ENCODE measurements at regions not wholly inside any gene's neighbourhood (a gene's known extent, or its start where the extent isn't known, plus 50 kb on each side); places are given as distances from the start of the nearest gene placed in this dataset.

DNA sequence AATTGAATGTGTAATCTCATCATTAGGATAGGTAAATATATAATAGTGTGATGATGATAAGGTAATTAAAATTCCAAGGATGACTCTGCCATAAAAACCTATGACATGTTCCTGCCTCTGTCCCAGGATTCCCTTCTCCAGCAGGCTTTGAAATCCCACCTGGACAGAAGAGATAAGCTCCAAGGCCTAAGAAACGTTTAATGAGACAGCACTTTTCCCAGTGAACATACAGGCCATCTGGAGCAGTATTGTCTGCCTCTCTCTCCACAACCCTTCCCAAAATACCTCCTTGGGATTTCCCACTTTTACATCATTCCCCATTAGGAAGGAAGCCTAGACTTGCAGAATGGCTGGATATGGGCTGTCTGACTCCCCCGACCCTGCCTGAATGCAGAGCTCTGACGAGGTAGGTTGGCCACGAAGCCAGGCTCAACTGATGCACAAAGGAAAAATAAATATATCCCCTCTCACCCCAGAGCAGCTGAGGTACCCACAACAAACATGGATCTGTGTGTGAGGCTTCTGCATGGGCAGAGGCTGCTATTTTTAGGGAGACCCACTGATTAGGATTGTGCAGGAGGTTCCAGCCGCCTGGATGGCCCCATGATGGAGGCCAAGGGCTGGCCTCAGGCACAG is 71.0 kb downstream of the TMPRSS5 start:
- no peak for DNase-seq

DNA sequence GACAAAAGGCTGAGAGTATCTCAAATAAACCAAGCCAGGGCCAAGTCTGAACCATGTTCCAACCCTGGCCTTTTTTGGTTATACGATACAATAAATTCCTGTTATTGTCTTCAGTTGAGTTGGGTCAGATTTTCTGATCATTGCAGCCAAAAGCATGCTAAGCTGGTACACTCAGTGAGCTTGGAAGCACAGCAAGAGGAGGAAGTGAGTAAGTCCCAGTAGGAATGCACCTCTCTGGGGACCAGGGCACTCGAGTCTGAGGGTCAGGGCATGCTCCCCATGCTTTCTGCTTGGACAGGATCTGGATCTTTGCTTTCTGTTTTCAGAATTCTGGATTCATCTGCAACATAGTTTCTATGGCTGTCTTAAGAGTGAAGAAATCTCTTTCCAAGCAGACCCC is 73.1 kb downstream of the TMPRSS5 start:
- no peak for DNase-seq

DNA sequence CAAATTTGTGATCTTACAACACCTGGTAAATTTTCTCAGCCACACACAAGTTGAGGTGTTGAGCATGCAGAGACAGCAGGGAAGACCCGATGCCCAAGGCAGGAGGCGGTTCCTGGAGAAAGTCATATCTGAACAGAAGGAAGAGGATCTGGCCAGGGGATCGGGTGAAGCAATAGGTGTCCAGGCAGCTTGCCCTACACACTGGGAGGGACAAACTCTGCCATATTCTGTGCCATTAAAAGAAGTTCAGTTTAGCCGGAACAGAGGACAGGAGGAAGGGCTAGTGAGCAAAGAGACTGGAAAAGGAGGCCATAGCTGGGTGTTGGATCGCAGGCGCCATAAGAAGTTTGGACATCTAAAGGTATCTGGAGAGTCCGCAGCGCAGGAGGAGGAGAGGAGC is 76.5 kb downstream of the TMPRSS5 start:
- no peak for DNase-seq

DNA sequence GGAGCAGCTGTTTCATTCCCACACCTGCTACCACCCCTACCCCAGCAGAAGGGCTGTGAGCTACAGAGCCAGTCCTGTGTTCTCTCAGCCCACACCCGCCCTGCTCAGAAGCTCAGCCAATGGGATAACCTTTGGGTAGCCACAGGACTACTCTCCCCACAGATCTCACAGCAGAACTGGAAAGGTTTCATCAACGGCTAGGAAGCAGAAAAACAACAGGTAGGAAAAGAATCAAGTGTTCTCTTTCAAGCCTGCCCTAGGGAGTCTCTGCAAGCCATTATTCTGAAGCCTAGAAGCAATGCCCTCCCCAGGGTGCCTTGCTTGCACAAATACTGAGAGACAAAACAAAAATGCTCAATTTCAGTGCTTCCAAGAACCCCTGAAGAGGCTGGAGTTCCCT is 77.2 kb downstream of the TMPRSS5 start:
- DNase-seq: no peak

DNA sequence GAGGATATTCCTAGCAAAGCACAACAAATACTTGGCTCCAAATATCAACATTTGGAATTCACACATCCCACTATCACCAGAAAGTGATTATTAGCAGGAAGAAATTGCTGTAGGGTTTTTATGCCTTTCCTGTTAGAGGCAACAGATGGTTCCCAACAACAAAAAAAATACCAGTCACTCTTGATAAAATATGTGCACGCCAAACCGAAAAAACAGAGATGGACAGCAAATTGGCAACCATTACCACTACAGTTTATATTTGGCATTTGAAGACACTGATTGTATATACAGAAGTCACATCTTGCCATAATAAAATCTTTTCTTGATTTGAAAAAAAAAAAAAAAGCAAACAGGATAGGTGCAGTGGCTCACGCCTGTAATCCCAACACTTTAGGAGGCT is 78.2 kb downstream of the TMPRSS5 start:
- DNase-seq: no peak

DNA sequence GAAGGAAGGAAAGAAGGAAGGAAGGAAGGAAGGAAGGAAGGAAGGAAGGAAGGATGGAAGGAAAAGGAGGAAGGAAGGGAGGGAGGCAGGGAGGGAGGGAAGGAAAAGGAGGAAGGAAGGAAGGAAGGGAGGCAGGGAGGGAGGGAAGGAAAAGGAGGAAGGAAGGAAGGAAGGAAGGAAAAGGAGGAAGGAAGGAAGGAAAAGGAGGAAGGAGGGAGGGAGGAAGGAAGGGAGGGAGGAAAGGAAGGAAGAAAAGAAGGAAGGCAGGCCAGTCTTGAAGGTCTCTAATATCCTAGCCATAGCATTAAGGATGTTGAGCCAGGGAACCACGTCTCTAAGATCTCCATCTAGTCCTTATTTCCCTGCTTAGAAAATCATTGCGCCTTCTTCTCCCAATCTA is 78.8 kb downstream of the TMPRSS5 start:
- DNase-seq: no peak

DNA sequence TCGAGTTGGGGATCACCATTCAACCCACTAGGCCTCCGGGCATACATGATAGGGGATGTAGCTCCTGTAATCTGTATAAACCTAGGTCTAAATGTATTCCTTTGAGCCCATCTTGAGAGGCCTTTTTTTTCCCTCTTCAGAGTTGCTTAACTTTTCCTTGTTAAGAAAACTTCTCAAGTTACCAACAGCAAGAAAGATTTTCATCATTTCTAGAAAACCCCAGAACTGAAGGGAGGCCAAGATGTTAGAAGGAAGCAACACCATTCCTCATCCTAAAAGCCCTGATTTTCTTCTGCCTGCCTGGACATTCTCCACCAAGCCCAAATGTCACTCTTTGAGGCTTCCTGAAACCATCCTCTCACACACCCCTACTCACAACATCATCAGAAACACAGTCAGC is 79.4 kb downstream of the TMPRSS5 start:
- no peak for DNase-seq

DNA sequence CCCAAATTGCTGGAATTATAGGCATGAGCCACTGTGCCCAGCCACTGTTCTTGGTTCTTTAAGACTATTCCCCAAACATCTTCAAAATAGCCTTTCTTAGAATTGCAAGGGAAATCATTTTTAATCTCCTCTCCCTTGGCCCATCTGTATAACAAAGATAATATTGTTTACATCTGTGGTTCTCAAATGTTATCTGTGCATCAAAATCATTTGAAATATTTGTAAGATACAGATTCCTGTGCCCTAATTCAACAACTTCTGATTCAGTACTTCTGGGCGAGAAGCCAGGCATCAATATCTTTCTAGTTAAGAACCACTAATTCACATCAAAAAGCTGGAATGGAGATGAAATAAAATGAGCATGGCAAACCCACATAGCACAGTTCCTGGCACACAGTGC is 83.0 kb downstream of the TMPRSS5 start:
- no peak for DNase-seq

DNA sequence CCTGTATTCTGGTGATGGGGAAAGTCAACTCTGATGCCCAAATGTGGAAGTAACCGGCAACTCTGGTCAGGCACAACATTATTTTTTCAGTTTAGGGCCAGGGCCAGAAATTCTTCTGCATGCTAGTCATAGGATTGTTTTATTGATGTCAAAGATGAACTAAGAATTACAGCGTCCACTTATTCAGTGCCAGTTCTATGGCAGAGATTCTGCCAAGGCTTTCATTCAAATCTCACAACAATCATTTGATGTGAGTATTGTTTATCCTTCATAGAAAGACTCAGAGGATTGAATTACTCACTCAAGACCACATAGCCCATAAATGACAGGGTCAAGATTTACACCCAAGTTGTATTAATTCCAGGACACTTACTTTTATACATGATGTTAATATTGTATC is 87.7 kb downstream of the TMPRSS5 start:
- no peak for DNase-seq

DNA sequence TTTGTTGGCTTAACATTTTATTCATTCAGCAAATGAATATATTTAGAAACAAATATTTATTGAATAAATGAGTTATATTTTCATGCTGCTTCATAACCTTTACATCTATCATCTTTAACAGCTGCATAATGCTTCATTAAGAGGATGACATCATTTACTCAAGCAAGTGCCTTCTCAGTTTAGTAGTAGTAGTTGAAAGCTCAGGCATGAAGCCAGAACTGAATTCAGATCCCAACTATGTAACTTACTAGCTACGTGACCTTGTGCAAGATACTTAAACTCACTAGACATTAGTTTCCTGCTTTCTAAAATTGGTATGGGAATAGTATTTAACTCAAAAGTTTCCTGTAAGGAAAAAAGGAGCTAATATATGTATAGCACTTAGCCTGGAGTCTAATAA is 90.3 kb downstream of the TMPRSS5 start:
- DNase-seq: no peak

DNA sequence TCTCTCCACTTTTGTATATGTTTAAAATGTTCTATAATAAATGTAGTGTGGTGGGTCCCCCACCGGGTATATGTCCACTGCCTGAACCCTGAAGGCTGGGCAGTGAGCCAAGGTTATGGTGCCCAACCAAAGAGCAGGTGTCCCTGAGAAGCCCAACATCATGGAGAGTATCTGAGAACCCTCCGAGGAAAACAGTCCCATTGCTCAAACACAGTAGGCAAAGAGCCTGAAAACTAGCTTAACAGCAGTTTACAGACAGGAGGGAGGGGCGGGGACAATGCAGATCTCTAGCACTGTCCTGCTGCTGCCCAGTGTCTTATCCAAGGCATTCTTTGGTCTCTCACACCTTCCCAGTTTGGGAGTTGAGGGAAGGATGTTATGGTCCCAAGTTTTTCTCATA is 91.0 kb downstream of the TMPRSS5 start:
- no peak for DNase-seq

DNA sequence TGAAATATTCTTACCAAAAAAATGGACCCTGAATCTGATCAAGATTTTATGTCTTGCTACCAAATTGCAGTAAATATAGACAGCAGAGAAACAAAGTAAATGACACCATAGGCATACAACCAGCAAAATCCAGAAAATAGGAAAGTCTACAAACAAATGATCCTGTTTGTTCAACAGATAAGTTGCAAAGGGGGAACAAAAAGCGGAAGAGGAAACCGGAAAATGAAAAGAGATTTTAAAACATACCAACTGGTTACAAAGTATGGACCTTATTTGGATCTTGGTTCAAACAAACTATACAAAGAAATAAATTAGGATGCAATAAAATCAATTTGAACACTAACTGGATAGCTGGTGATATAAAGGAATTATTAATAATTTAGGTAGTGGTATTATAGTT is 92.0 kb downstream of the TMPRSS5 start:
- no peak for DNase-seq

DNA sequence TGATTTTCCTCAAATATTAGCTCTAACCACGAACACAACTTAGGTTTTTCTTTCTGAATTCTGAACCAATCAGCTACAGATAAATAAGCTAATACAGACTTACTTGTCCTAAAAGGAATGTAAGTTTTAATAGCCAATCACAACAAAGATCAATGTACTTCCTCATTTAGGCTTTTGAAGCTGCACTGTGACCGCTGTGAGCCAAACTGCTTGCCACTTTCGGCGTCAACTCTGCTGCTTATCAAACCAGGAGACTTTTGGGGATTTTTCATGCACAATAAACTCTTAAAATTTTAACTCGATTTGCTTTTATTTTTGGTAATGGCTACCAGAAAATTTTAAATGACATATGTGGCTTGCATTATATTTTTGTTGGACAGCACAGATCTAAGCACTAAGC is 92.5 kb downstream of the TMPRSS5 start:
- no peak for DNase-seq

DNA sequence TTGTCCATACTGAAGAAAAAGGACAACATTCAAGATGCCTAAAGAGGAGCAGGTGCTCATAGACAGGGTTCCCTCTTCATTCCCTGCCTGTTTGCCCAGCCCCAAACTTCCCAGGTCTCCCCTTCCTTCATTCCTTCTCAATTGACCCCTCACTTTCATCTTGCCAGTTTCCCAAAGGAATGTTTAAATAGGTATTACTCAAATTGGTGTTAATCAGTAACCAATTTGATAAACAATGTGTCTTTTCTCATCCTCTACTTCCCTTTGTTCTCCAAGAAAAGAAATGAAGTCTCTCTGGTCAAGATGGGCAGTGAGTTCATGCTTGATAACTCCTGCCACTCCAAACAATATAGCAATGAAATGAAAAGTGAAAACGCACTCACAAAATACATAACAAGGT is 101.9 kb downstream of the TMPRSS5 start:
- no peak for DNase-seq

DNA sequence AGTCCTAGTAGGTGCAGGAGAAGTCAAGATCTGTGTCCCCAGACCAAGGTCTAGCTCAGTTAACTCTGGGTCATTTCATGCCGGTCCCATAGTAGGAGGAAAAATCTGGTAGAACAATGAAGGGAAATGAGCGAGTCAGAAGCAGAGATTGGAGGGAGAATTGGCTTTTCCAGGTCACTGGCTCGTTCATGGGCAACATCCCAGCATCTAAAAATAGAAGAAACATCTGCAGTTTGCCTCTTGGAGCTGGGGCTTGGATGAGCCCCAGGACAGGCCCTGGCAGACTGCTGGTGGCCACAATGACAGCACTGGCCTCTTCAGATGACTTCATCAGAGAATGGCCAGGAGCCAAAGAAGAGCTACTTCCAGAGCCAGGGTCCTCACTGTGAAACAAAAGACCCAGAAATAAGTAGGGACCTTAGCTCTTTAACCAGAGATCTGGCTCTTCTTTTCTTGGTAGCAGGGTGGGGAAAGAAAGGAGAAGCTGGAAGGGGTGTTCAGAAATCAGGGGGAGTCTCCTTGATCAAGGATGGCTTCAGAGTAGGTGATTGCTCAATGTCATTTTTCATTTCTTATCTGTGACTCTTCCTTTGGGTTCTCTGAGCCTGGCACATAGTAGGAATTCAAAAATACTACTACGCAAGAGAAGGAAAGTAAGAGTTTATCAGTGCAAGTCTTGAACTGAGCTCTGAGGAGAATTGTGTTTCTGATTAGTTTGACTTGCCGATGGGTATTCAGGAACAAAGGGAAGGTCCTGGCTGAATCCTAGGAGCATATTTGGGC is 102.6 kb downstream of the TMPRSS5 start:
- no peak for DNase-seq

DNA sequence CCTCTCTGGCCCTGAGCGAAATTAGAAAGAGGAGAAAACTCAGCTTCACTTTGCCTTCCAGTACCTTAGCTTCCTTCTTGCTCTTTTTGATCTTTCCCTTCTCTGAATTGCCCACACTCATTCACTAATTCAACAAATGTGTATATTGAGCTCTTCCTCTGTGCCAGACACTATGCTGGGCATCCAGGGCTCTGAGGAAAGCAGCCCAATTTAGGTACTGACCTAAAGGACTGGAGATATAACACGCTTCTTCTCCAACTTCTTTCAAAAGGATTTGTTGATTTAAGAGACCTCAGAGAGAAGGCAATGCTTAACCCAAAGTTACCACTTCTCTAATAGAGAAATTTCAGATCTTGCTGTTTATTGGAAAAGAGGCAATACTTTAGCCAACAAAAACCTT is 103.6 kb downstream of the TMPRSS5 start:
- DNase-seq: no peak

DNA sequence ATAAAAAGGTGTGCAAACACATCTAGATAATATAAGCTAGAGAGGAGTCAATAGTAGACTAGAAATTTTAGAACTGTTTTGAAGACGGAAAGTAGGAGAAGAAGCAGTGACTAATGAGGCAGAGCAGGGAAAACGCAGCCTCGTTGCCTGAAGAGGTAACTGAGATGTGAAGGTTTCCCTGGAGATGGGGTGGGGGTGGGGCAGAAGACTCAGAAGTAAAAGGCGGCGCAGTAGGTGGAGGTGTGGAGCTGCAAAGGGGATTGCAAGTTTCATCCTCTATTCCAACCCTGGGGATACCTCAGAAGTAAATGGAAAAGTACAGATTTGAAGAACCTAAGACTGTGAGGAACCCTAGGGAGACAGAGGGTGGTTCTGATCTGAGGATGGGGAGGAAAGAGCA is 109.5 kb downstream of the TMPRSS5 start:
- no peak for DNase-seq

DNA sequence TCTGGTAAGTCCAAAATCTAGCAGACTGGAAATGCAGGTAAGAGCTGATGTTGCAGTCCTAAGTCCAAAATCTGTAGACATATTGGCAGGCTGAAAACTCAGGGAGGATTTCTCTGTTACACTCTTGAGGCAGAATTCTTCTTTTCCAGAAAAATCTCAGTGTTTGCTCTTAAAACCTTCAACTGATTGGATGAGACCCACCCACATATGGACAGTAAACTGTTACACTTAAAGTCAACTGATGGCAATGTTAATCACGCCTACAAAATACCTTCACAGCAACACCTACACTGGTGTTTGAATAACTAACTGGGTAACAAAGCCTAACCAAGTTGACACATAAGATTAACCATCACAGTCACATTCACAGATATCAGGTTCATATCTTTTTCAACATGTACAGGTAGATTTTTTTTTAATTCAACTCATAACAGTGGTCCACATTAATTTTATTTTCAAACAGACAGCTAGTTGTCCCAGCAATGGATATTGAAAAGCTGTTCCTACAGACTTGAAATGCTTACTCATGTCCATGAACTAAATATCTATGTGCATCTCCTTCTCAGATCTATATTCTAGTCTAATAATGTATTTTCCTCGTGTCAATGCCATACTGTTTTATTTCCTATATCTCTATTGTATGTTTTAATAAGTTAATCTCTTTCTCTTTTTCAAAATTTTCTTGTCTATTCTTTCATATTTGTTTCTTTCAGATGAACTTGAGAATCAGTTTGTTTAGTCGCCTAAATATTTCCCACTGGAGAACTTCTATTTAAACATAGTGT is 110.1 kb downstream of the TMPRSS5 start:
- DNase-seq: no peak

DNA sequence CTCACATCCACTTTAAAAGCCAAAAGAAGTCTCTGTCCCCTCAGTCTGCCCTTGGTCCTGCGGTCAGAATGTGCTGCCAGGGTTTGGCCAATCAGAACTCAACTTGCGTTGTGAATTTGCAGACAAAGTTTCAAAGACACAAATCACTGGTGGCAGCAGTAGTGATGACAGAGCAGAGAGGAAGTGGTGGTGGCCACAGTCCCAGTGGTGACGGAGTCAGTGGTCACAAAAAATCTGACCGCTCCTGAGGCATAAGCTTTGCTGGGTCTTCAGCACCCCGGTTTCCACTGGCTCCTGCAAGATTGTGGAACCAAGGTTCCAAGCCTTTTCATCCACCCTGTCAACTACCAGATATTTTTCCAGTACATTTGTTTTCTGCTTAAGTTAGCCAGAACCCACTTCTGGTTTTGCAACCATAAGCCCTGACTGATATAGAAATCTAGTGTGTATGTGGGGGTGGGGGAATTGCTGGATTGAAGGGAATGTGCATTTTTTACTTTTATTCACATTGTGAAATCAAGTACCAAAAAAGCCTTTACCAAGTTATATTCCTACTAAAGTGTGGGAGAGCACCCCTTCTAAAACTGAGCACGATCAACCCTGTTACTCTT is 112.3 kb downstream of the TMPRSS5 start:
- no peak for DNase-seq

DNA sequence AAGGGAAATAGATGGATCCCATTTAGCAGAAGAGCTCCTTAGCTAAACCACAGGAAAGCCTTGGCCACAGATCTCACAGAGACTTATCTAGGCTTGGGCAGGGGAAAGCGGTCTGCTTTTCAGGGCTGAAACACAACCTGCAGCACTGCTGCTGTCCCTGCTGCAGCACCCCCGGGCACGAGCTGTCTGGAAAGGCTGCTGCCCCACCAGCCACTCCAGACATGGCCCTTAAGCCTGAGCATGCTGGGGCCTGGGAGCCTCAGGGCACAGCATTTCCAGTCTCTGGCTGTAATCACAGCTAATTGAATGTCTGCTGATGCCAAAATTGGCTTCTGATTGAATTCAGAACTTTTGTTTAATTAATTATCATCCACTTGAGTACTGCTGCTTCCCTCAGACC is 115.0 kb downstream of the TMPRSS5 start:
- no peak for DNase-seq

DNA sequence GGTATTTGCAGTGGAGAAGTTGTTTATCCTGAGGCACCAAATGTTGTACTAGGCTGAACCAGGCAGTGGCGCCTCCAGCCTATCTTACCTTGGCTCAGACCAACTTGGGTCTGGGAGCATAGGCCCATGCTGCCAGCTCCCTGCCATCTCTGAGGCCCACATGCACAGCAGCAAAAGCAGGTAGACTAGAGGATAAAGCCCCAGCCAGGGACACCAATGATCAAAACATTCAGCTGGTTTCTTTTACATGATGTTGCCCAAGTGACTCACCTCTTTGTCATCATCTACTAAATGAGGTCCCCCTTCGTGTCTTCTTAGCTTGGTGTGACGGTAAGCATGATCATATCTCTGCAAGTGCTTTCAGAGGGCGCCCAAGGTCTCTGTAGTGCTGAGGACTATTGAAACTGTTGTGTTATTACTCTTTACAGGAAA is 112.1 kb upstream of the DRD2 start:
- no peak for DNase-seq

DNA sequence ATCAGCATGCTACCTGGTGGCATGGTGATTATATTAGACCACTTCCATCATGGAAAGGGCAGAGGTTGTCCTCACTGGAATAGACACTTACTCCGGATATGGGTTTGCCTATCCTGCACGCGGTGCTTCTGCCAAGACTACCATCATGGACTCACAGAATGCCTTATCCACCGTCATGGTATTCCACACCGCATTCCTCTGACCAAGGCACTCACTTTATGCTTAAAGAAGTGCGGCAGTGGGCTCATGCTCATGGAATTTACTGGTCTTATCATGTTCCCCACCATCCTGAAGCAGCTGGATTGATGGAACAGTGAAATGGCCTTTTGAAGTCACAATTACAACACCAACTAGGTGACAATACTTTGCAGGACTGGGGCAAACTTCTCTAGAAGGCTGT is 109.2 kb upstream of the DRD2 start:
- no peak for DNase-seq

DNA sequence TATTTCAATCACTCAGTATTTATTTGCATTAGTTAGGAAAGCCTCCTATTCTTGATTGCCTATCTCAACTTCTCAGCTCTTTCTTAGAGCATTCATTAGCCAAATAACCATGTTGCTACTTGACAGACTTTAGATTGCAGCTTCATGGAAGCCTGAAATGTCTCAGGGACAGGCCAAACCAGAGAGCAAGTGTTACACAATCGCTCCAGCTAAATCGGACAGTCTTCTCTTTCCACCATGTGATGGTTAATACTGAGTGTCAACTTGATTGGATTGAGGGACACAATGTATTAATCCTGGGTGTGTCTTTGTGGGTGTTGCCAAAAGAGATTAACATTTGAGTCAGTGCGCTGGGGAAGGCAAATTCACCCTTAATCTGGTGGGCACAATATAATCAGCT is 106.5 kb upstream of the DRD2 start:
- no peak for DNase-seq
